Duodenal mucosa (tissue), 2 donors: ENCODE measurements at regions not wholly inside any gene's neighbourhood (a gene's known extent, or its start where the extent isn't known, plus 50 kb on each side); places are given as distances from the start of the nearest gene placed in this dataset.
"Not testable (repeated sequence)": the region's sequence is repeated elsewhere in the genome, so short reads cannot be mapped to it uniquely, and the experiment has no call there.

Experiments used
- H3K27ac ChIP-seq: one replicate; pipeline ENCODE4 v1.7.0; 2013; ENCODE audit warnings: low read depth, low read length
- H3K27me3 ChIP-seq, 2 donors: one replicate each; pipeline ENCODE4 v1.7.0; 2013; ENCODE audit warnings: low read length in 2 of 2, control low read depth in 1 of 2; ENCODE audit not compliant: insufficient read depth in 2 of 2, control insufficient read depth in 1 of 2
- H3K36me3 ChIP-seq, 2 donors: one replicate each; pipeline ENCODE4 v1.7.0; 2013; ENCODE audit warnings: low read length in 2 of 2, control low read depth in 1 of 2; ENCODE audit not compliant: insufficient read depth in 2 of 2, control insufficient read depth in 1 of 2
- H3K4me1 ChIP-seq, 2 donors: one replicate each; pipeline ENCODE4 v1.7.0; 2013; ENCODE audit warnings: low read length in 2 of 2, control low read depth in 1 of 2; ENCODE audit not compliant: insufficient read depth in 2 of 2, control insufficient read depth in 1 of 2
- H3K4me3 ChIP-seq, 2 donors: one replicate each; pipeline ENCODE4 v1.7.0; 2013; ENCODE audit warnings: low read length in 2 of 2, low read depth in 1 of 2
- H3K9ac ChIP-seq, 2 donors: one replicate each; pipeline ENCODE4 v1.7.0; 2013; ENCODE audit warnings: low read length in 2 of 2, low read depth in 1 of 2
- H3K9me3 ChIP-seq, 2 donors: one replicate each; pipeline ENCODE4 v1.7.0; 2013; ENCODE audit warnings: low read length in 2 of 2, control low read depth in 1 of 2; ENCODE audit not compliant: control insufficient read depth in 1 of 2

- H3K4me3 ChIP-seq = no peak overlapping the region
- peaks cover 0 to 5% of the 10 kb centered on the region in 2 donors for H3K9me3 ChIP-seq
- H3K4me1 ChIP-seq = no peaks in the 10 kb centered on the region
- no peaks in the 10 kb centered on the region for H3K27me3 ChIP-seq
- H3K36me3 ChIP-seq = no peaks in the 10 kb centered on the region
- no peak overlapping the region for H3K9ac ChIP-seq
- no peak overlapping the region for H3K27ac ChIP-seq
Observed at GRCh38 chr3:166860217-166860616, 519.9 kb downstream of the ZBBX start.

- H3K27ac ChIP-seq = no peak overlapping the region
- H3K36me3 ChIP-seq = no peaks in the 10 kb centered on the region
- no peak overlapping the region for H3K4me3 ChIP-seq
- no peaks in the 10 kb centered on the region for H3K4me1 ChIP-seq
- H3K27me3 ChIP-seq = no peaks in the 10 kb centered on the region
- H3K9ac ChIP-seq = no peak overlapping the region
- no peaks in the 10 kb centered on the region for H3K9me3 ChIP-seq
Observed at GRCh38 chr3:166844329-166844728, 535.8 kb downstream of the ZBBX start.

- H3K9me3 ChIP-seq, H3K27me3 ChIP-seq, H3K4me1 ChIP-seq, H3K4me3 ChIP-seq, H3K36me3 ChIP-seq, H3K9ac ChIP-seq, H3K27ac ChIP-seq: not testable (repeated sequence)
Observed at GRCh38 chr3:166842784-166843183, 537.3 kb downstream of the ZBBX start.

GRCh38 chr3:166837535-166837934 lies 542.6 kb downstream of the ZBBX start:
- no peaks in the 10 kb centered on the region for H3K9me3 ChIP-seq
- H3K4me1 ChIP-seq = no peaks in the 10 kb centered on the region
- H3K36me3 ChIP-seq = no peaks in the 10 kb centered on the region
- H3K4me3 ChIP-seq = no peak overlapping the region
- H3K9ac ChIP-seq = no peak overlapping the region
- no peaks in the 10 kb centered on the region for H3K27me3 ChIP-seq
- H3K27ac ChIP-seq = no peak overlapping the region

GRCh38 chr3:166836836-166837235 lies 543.3 kb downstream of the ZBBX start:
- Histone ChIP-seq H3K9me3 (no peaks in the 10 kb centered on the region), H3K9ac (no peak overlapping the region), H3K4me3 (no peak overlapping the region), H3K36me3 (no peaks in the 10 kb centered on the region), H3K27ac (no peak overlapping the region), H3K27me3 (no peaks in the 10 kb centered on the region), H3K4me1 (no peaks in the 10 kb centered on the region)

GRCh38 chr3:166829896-166830295 lies 550.2 kb downstream of the ZBBX start:
- Histone ChIP-seq H3K9ac (no peak overlapping the region), H3K4me3 (no peak overlapping the region), H3K27ac (no peak overlapping the region), H3K9me3 (no peaks in the 10 kb centered on the region), H3K27me3 (no peaks in the 10 kb centered on the region), H3K4me1 (no peaks in the 10 kb centered on the region), H3K36me3 (no peaks in the 10 kb centered on the region)

- H3K4me3 ChIP-seq = no peak overlapping the region
- no peak overlapping the region for H3K9ac ChIP-seq
- no peaks in the 10 kb centered on the region for H3K9me3 ChIP-seq
- no peaks in the 10 kb centered on the region for H3K4me1 ChIP-seq
- no peaks in the 10 kb centered on the region for H3K36me3 ChIP-seq
- no peaks in the 10 kb centered on the region for H3K27me3 ChIP-seq
- no peak overlapping the region for H3K27ac ChIP-seq
Observed at GRCh38 chr3:166818464-166818863, 561.6 kb downstream of the ZBBX start.

GRCh38 chr3:166817269-166817668 lies 562.8 kb downstream of the ZBBX start:
- not testable (repeated sequence) for H3K9ac ChIP-seq, H3K36me3 ChIP-seq, H3K27ac ChIP-seq

GRCh38 chr3:166810741-166811445 lies 569.2 kb downstream of the ZBBX start:
- Histone ChIP-seq H3K4me1 (no peaks in the 10 kb centered on the region), H3K9ac (no peak overlapping the region), H3K36me3 (no peaks in the 10 kb centered on the region), H3K27ac (no peak overlapping the region), H3K4me3 (no peak overlapping the region), H3K27me3 (no peaks in the 10 kb centered on the region), H3K9me3 (peaks cover 0 to 5% of the 10 kb centered on the region in 2 donors)

More at GRCh38 chr3:166817269-166817668, 562.8 kb downstream of the ZBBX start:
- H3K4me1 ChIP-seq, H3K4me3 ChIP-seq, H3K27me3 ChIP-seq, H3K9me3 ChIP-seq: not testable (repeated sequence)

- H3K9ac ChIP-seq = no peak overlapping the region
- no peak overlapping the region for H3K27ac ChIP-seq
Observed at GRCh38 chr3:166809520-166809919, 570.6 kb downstream of the ZBBX start.

GRCh38 chr3:166788936-166789335 lies 591.2 kb downstream of the ZBBX start:
- Histone ChIP-seq H3K4me1 (no peaks in the 10 kb centered on the region), H3K4me3 (no peak overlapping the region), H3K27me3 (no peaks in the 10 kb centered on the region), H3K36me3 (no peaks in the 10 kb centered on the region), H3K9me3 (no peaks in the 10 kb centered on the region), H3K9ac (no peak overlapping the region), H3K27ac (no peak overlapping the region)

More at GRCh38 chr3:166809520-166809919, 570.6 kb downstream of the ZBBX start:
- Histone ChIP-seq H3K4me3 (no peak overlapping the region), H3K4me1 (no peaks in the 10 kb centered on the region), H3K36me3 (no peaks in the 10 kb centered on the region), H3K27me3 (no peaks in the 10 kb centered on the region), H3K9me3 (peaks cover 0 to 5% of the 10 kb centered on the region in 2 donors)
